Activated gamma-delta T cell treated with Interleukin-2 at 50 U/mL for 16 hours (primary cell): ENCODE measurements at regions not wholly inside any gene's neighbourhood (a gene's known extent, or its start where the extent isn't known, plus 50 kb on each side); places are given as distances from the start of the nearest gene placed in this dataset.
"Not testable (repeated sequence)": the region's sequence is repeated elsewhere in the genome, so short reads cannot be mapped to it uniquely, and the experiment has no call there.

Source experiments
- DNase-seq: peaks from one replicate; pipeline ENCODE4 v3.0.0-alpha.2; 2020

DNA sequence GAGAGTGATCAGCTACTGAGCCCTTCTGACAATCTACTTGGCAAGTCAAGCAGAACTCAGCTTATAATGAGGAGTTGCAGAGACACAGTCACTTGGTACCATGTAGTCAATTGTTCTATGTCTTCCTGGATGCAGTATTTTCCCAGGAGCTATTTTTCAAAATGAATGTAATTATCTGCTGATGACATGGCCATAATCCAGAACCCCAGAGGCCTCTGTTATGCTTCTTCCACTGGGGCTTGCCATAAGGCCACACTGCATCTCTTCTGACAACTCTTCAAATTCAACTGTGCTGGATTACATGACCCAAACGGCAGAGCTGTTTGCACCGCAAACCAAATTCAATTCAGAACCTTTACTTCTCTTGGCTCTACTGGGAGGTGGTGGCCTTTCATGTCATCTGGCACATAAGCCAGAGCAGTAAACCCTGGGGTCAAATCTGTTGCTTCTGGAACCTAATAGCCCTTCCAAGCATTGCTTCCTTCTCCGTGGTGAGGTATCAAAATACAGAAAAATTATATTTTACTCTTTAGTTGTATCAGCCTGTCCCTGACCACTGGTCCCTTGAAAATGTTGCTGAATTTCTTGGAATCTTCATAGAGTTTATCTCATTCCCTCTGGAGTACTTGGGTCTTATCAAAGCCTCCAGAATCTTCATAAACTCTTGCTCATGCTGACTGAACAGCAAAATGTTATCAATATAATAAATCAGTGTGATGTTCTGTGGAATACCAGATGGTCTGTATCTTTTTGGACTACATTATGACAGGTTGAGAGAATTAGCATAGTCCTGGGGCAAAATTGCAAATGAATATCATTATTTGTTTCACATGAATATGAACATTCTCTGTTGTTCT is 79.4 kb upstream of the DCN start:
- no peak for DNase-seq

GRCh38 chr12:91256411-91256810 is 73.8 kb upstream of the DCN start:
- no peak for DNase-seq

- DNase-seq: no peak
Observed at GRCh38 chr12:91252341-91252740, 69.7 kb upstream of the DCN start.

DNA sequence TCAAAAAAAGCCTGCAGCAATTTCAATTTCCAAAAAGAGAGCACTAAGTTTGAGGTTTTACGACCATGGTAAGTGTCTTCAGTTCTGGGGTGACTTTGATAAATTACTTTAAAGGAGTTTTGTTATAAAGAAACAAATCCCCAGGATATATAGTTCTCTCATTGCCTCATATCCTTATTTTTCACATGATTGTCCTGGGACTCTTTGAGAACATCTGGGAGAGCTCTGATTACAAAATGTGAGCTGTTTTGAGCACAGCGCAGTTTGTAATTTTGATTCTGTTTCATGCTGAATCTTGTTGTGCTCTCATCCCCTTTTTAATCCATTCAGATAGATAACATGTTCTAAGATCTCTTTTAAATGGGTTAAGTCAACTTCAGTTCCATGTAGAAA is 67.7 kb upstream of the DCN start:
- no peak for DNase-seq

- DNase-seq: no peak
Observed at GRCh38 chr12:91249518-91250272, 67.1 kb upstream of the DCN start.

GRCh38 chr12:91249054-91249453 is 66.4 kb upstream of the DCN start:
- DNase-seq: no peak

GRCh38 chr12:91243177-91243576 is 60.6 kb upstream of the DCN start:
- not testable (repeated sequence) for DNase-seq

DNA sequence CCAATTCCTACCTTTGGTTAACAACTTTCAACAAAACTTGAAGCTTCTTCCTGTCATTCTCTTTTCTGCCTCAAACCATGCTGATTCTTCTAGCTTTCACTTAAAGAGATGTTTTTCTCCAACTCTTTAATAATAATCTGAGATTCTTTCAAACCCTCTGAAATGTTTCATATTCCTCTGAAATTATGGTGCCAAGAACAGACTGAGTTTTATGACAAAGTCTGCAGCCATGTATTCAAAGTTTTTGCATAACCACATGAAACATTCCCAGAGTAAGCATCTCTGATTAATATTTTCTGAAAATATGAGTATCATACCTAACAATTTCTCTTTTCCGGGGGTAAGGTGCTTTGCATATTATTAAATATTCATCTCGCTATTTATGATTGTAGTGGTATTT is 59.1 kb upstream of the DCN start:
- DNase-seq: no peak

DNA sequence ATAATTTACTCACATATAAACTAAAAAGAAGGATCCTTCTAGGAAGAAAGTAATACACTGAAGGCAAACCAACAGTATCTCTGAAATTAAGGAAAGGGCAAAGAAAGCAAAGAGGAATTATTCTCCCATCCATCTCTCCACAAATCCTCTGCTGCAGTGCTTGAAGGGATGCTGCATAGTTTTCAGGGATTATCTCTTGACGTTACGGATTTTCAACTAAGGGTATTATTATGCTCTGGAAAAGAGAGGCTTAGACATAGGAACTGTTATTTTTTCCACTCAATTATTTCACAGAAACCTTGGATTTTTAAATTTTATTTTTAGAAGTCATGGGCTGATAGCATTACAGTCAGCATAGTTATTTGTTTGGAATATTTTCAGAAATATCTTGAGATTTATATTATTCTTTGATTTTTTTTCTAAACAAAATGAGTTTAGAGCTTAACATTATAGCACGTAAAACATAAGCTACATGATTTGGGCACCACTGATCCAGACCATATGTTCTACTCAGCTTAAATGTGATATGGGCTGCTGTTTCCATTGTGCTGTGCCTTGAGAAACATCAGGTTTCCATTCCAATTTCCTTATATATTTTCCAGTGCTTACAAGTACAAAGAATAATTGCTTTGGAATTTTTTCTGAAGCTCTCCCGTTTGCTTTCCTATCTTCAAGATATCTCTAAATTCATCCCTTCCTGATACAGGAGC is 57.9 kb upstream of the DCN start:
- no peak for DNase-seq

DNA sequence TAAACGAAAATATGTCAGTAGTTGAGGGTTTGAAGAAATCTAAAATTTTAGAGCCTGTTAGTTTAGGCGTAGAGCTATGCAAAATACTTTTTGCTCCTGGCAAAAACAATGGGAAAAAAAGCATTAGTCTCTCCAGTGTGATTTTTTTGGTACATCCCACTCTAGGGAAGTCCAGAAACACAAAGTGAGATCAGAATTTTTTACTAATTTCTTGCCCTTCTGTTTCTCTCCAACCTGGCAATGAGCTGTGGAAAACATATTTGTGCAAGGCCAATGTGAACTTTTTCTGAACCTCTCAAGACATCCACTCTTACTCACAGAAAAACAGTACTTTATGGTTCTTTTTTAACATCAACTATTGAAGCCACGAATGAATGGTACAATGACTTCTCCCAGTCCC is 56.9 kb upstream of the DCN start:
- no peak for DNase-seq
